Liver (tissue), 8 donors: ENCODE measurements at regions not wholly inside any gene's neighbourhood (a gene's known extent, or its start where the extent isn't known, plus 50 kb on each side); places are given as distances from the start of the nearest gene placed in this dataset.

Experiments
- DNase-seq: peaks from one replicate; pipeline ENCODE4 v3.0.0-alpha.2; 2017; ENCODE audit warnings: low spot score
- H3K27ac ChIP-seq, 2 donors: one replicate each; pipeline ENCODE4 v1.7.0; 2013; ENCODE audit warnings: inconsistent platforms in 2 of 2, low read length in 2 of 2, control low read depth in 1 of 2, low read depth in 1 of 2, mild to moderate bottlenecking in 1 of 2
- H3K27me3 ChIP-seq, 4 donors: one replicate each; pipeline versions ENCODE4 v1.6.1 to v1.7.0; 2013; ENCODE audit warnings: low read length in 3 of 4, inconsistent platforms in 1 of 4, mild to moderate bottlenecking in 1 of 4, moderate library complexity in 1 of 4; ENCODE audit not compliant: control insufficient read depth in 4 of 4, insufficient read depth in 4 of 4
- H3K36me3 ChIP-seq, 4 donors: one replicate each; pipeline versions ENCODE4 v1.6.1 to v1.7.0; 2013; ENCODE audit warnings: low read length in 3 of 4, mild to moderate bottlenecking in 3 of 4, low read depth in 1 of 4, moderate library complexity in 1 of 4; ENCODE audit not compliant: control insufficient read depth in 4 of 4, insufficient read depth in 3 of 4
- H3K4me1 ChIP-seq, 4 donors: one replicate each; pipeline versions ENCODE4 v1.6.1 to v1.7.0; 2013; ENCODE audit warnings: low read length in 3 of 4, mild to moderate bottlenecking in 3 of 4, moderate library complexity in 1 of 4; ENCODE audit not compliant: control insufficient read depth in 4 of 4, insufficient read depth in 4 of 4
- H3K4me3 ChIP-seq, 3 donors: one replicate each; pipeline versions ENCODE4 v1.6.1 to v1.7.0; 2013; ENCODE audit warnings: low read length in 3 of 3, control low read depth in 1 of 3, low read depth in 1 of 3, mild to moderate bottlenecking in 1 of 3
- H3K9ac ChIP-seq, 2 donors: one replicate each; pipeline ENCODE4 v1.7.0; 2013; ENCODE audit warnings: low read length in 2 of 2, mild to moderate bottlenecking in 2 of 2, moderate library complexity in 2 of 2, control low read depth in 1 of 2, low read depth in 1 of 2
- H3K9me3 ChIP-seq, 4 donors: one replicate each; pipeline versions ENCODE4 v1.6.1 to v1.7.0; 2013; ENCODE audit warnings: low read length in 3 of 4; ENCODE audit not compliant: control insufficient read depth in 4 of 4
- EGR1 ChIP-seq, 2 donors: IDR thresholded peaks; 2 replicates each; pipeline ENCODE4 v1.6.1; 2016 to 2018; ENCODE audit warnings: antibody characterized with exemption in 2 of 2, low read depth in 2 of 2
- FOXA1 ChIP-seq: IDR thresholded peaks from 2 replicates; pipeline ENCODE4 v1.6.1; 2016; ENCODE audit warnings: antibody characterized with exemption
- FOXA2 ChIP-seq: IDR thresholded peaks from 2 replicates; pipeline ENCODE4 v1.6.1; 2016; ENCODE audit warnings: antibody characterized with exemption
- GABPA ChIP-seq, 2 donors: IDR thresholded peaks in 1 of 2; conservative IDR thresholded peaks in 1 of 2; 2 replicates each; pipeline ENCODE4 v1.6.1; 2016; ENCODE audit warnings: antibody characterized with exemption in 2 of 2, mild to moderate bottlenecking in 1 of 2, moderate library complexity in 1 of 2
- HNF4A ChIP-seq, 2 donors: conservative IDR thresholded peaks; 2 replicates each; pipeline ENCODE4 v1.6.1; 2016; ENCODE audit warnings: antibody characterized with exemption in 2 of 2, mild to moderate bottlenecking in 2 of 2
- HNF4G ChIP-seq: IDR thresholded peaks from 2 replicates; pipeline ENCODE4 v1.6.1; 2016; ENCODE audit warnings: antibody characterized with exemption
- JUND ChIP-seq, 2 donors: IDR thresholded peaks; 2 replicates each; pipeline ENCODE4 v1.6.1; 2016; ENCODE audit warnings: antibody characterized with exemption in 2 of 2
- NR2F2 ChIP-seq: IDR thresholded peaks from 2 replicates; pipeline ENCODE4 v1.6.1; 2016; ENCODE audit warnings: antibody characterized with exemption
- RAD21 ChIP-seq, 2 donors: IDR thresholded peaks; 2 replicates each; pipeline ENCODE4 v1.6.1; 2016; ENCODE audit warnings: antibody characterized with exemption in 2 of 2, mild to moderate bottlenecking in 2 of 2
- RXRA ChIP-seq, 2 donors: IDR thresholded peaks; 2 replicates each; pipeline ENCODE4 v1.6.1; 2017 to 2018; ENCODE audit warnings: antibody characterized with exemption in 2 of 2, mild to moderate bottlenecking in 1 of 2
- SP1 ChIP-seq: IDR thresholded peaks from 2 replicates; pipeline ENCODE4 v1.6.1; 2018; ENCODE audit warnings: antibody characterized with exemption, mild to moderate bottlenecking
- TAF1 ChIP-seq: conservative IDR thresholded peaks from 2 replicates; pipeline ENCODE4 v1.6.1; 2016; ENCODE audit warnings: antibody characterized with exemption, mild to moderate bottlenecking
- YY1 ChIP-seq: IDR thresholded peaks from 2 replicates; pipeline ENCODE4 v1.6.1; 2016; ENCODE audit warnings: antibody characterized with exemption, mild to moderate bottlenecking
- WGBS: extraction: QIAGEN DNeasy Blood & Tissue Kit; methylation state at CpG from one replicate; pipeline ENCODE4 v1.1.7; 2013; 5-methylcytosine and 5-hydroxymethylcytosine counted together
- TF ChIP-seq, protein P1 (sequence below): IDR thresholded peaks from 2 replicates; pipeline ENCODE4 v1.6.1; 2016; ENCODE audit warnings: antibody characterized with exemption
- TF ChIP-seq, protein P2 (sequence below): IDR thresholded peaks from 2 replicates; pipeline ENCODE4 v1.6.1; 2016; ENCODE audit warnings: antibody characterized with exemption, mild to moderate bottlenecking
- TF ChIP-seq, protein P3 (sequence below): IDR thresholded peaks from 2 replicates; pipeline ENCODE4 v1.6.1; 2016; ENCODE audit warnings: antibody characterized with exemption
- TF ChIP-seq, protein P4 (sequence below): fragments of 150-350 bp; IDR thresholded peaks from 2 replicates; pipeline ENCODE4 v1.5.1; 2017; ENCODE audit warnings: improper control_type of control experiment, low read depth, low read length; ENCODE audit not compliant: missing input control
- TF ChIP-seq, protein P5 (sequence below): IDR thresholded peaks from 2 replicates; pipeline ENCODE4 v1.6.1; 2016; ENCODE audit warnings: antibody characterized with exemption
- donor health status: healthy.
- donor health status: healthy.
- donor health status: healthy.
- donor health status: healthy.
- donor health status: healthy.

DNA sequence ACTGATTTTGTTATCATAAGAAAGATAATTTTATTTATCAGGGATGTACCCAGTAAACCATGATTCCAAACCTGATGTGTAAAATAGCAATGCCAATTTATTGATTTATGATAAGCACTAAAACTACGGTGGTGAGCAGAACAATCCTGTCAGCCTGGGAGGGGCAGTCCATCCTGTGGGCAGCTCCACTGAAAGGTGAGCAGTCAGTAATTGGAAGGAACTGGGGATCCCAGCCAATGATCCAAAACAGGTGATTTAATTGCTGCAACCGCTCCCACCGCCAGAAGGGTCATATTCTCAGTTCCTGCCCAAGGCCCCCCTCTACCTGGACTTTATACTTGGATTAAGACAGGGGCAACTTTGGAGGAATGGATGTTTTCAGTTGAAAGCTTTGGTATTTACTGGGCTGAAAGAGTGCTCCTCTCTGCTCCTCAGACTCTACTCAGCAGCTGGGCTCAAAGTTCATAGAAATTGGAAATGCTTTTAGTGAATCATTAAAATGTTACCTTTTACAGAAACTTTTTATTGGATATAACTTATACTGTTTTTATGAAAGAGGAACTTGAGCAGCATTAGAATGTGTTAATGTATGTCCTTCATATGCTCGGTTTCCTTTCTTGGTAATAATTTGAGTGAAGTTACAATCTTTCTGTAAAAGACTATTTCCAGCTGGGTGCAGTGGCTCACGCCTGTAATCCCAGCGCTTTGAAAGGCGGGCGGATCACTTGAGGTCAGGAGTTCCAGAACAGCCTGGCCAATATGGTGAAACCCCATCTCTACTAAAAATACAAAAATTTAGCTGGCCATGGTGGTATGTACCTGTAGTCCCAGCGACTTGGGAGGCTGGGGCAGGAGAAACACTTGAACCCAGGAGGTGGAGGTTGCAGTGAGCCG is 198.6 kb upstream of the IL12A start:
- 39% methylated on average over 10 of the region's 10 CpGs for whole genome bisulfite sequencing
- Histone ChIP-seq H3K4me3 (peak overlapping the region in 1 of 3 donors; percentile 33), H3K9ac (no peak overlapping the region), H3K4me1 (peaks cover 17 to 43% (median 34%) of the 10 kb centered on the region in 4 donors), H3K9me3 (no peaks in the 10 kb centered on the region), H3K27me3 (no peaks in the 10 kb centered on the region), H3K36me3 (no peaks in the 10 kb centered on the region), H3K27ac (peak overlapping the region in 1 of 2 donors; percentile 17)
- TF ChIP-seq, protein P1, sequence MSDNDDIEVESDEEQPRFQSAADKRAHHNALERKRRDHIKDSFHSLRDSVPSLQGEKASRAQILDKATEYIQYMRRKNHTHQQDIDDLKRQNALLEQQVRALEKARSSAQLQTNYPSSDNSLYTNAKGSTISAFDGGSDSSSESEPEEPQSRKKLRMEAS, result no peak
- TF ChIP-seq JUND (IDR thresholded peaks at IDR 0.05) (no peak), RXRA (IDR thresholded peaks at IDR 0.05) (peak; percentile 50 to 86), TAF1 (no peak), HNF4A (conservative IDR thresholded peaks at IDR 0.05) (peak; percentile 73 to 86), YY1 (no peak), NR2F2 (no peak), RAD21 (IDR thresholded peaks at IDR 0.05) (no peak), FOXA2 (no peak), EGR1 (IDR thresholded peaks at IDR 0.05; ENCODE audit: low read depth in 2 of 2) (no peak), GABPA (IDR thresholded peaks at IDR 0.05 in 1 of 2, conservative IDR thresholded peaks at IDR 0.05 in 1 of 2) (no peak), FOXA1 (no peak), SP1 (peak; percentile 88), HNF4G (peak; percentile 39)
- TF ChIP-seq, protein P2, sequence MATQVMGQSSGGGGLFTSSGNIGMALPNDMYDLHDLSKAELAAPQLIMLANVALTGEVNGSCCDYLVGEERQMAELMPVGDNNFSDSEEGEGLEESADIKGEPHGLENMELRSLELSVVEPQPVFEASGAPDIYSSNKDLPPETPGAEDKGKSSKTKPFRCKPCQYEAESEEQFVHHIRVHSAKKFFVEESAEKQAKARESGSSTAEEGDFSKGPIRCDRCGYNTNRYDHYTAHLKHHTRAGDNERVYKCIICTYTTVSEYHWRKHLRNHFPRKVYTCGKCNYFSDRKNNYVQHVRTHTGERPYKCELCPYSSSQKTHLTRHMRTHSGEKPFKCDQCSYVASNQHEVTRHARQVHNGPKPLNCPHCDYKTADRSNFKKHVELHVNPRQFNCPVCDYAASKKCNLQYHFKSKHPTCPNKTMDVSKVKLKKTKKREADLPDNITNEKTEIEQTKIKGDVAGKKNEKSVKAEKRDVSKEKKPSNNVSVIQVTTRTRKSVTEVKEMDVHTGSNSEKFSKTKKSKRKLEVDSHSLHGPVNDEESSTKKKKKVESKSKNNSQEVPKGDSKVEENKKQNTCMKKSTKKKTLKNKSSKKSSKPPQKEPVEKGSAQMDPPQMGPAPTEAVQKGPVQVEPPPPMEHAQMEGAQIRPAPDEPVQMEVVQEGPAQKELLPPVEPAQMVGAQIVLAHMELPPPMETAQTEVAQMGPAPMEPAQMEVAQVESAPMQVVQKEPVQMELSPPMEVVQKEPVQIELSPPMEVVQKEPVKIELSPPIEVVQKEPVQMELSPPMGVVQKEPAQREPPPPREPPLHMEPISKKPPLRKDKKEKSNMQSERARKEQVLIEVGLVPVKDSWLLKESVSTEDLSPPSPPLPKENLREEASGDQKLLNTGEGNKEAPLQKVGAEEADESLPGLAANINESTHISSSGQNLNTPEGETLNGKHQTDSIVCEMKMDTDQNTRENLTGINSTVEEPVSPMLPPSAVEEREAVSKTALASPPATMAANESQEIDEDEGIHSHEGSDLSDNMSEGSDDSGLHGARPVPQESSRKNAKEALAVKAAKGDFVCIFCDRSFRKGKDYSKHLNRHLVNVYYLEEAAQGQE, result no peak
- TF ChIP-seq, protein P3, sequence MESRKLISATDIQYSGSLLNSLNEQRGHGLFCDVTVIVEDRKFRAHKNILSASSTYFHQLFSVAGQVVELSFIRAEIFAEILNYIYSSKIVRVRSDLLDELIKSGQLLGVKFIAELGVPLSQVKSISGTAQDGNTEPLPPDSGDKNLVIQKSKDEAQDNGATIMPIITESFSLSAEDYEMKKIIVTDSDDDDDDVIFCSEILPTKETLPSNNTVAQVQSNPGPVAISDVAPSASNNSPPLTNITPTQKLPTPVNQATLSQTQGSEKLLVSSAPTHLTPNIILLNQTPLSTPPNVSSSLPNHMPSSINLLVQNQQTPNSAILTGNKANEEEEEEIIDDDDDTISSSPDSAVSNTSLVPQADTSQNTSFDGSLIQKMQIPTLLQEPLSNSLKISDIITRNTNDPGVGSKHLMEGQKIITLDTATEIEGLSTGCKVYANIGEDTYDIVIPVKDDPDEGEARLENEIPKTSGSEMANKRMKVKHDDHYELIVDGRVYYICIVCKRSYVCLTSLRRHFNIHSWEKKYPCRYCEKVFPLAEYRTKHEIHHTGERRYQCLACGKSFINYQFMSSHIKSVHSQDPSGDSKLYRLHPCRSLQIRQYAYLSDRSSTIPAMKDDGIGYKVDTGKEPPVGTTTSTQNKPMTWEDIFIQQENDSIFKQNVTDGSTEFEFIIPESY, result no peak
- TF ChIP-seq, protein P4, sequence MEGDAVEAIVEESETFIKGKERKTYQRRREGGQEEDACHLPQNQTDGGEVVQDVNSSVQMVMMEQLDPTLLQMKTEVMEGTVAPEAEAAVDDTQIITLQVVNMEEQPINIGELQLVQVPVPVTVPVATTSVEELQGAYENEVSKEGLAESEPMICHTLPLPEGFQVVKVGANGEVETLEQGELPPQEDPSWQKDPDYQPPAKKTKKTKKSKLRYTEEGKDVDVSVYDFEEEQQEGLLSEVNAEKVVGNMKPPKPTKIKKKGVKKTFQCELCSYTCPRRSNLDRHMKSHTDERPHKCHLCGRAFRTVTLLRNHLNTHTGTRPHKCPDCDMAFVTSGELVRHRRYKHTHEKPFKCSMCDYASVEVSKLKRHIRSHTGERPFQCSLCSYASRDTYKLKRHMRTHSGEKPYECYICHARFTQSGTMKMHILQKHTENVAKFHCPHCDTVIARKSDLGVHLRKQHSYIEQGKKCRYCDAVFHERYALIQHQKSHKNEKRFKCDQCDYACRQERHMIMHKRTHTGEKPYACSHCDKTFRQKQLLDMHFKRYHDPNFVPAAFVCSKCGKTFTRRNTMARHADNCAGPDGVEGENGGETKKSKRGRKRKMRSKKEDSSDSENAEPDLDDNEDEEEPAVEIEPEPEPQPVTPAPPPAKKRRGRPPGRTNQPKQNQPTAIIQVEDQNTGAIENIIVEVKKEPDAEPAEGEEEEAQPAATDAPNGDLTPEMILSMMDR, result no peak
- TF ChIP-seq, protein P5, sequence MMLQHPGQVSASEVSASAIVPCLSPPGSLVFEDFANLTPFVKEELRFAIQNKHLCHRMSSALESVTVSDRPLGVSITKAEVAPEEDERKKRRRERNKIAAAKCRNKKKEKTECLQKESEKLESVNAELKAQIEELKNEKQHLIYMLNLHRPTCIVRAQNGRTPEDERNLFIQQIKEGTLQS, result peak; percentile 11
- DNase-seq, result no peak
